ENCODE measurements at regions not wholly inside any gene's neighbourhood (a gene's known extent, or its start where the extent isn't known, plus 50 kb on each side); places are given as distances from the start of the nearest gene placed in this dataset.
"Not testable (repeated sequence)": the region's sequence is repeated elsewhere in the genome, so short reads cannot be mapped to it uniquely, and the experiment has no call there.

- H2BK5ac ChIP-seq (ENCODE audit: low read depth, low read length, poor library complexity, severe bottlenecking); H3K18ac ChIP-seq (ENCODE audit: low read depth, low read length); H2BK120ac ChIP-seq (ENCODE audit: low read depth, low read length); H3K56ac ChIP-seq (ENCODE audit: extremely low read depth, insufficient read depth, low read length); H2AK9ac ChIP-seq (replicated peaks; ENCODE audit: low read depth, low read length, poor library complexity); H3K79me1 ChIP-seq (ENCODE audit: low read depth in 1 of 2, low read length in 2 of 2); DNase-seq; H3K4me1 ChIP-seq (ENCODE audit: control insufficient read depth, insufficient read depth, low read length); H3K4ac ChIP-seq (ENCODE audit: low read depth, low read length); H3K9ac ChIP-seq (ENCODE audit: low read depth, low read length); H2AFZ ChIP-seq (replicated peaks; ENCODE audit: low read length, poor library complexity); H4K5ac ChIP-seq (ENCODE audit: low read depth, low read length); in situ Hi-C loops (cut with MboI; ENCODE audit: low sequenced_read_pairs); H2BK20ac ChIP-seq (ENCODE audit: low read depth, low read length); ATAC-seq (ENCODE audit: low read depth); CTCF ChIA-PET; H3K9me1 ChIP-seq (ENCODE audit: insufficient read depth, low read length); H4K20me1 ChIP-seq (ENCODE audit: insufficient read depth, low read length); H2AK5ac ChIP-seq (ENCODE audit: low read depth, low read length); H2BK15ac ChIP-seq (ENCODE audit: low read depth, low read length); POLR2A ChIA-PET (ENCODE audit: unreplicated experiment); H3K4me2 ChIP-seq (ENCODE audit: low read depth, low read length); H3K27me3 ChIP-seq (ENCODE audit: control insufficient read depth, insufficient read depth, low read length); H3K4me3 ChIP-seq (ENCODE audit: insufficient read depth, low read depth, low read length); H4K91ac ChIP-seq (ENCODE audit: insufficient read depth, low read depth, low read length); H3K9me3 ChIP-seq (ENCODE audit: control insufficient read depth, insufficient read depth, low read length); H3K23ac ChIP-seq (ENCODE audit: low read depth, low read length); BruUV-seq (replicated peaks); intact Hi-C loops (cut with micrococcal nuclease); H4K8ac ChIP-seq (ENCODE audit: low read depth in 2 of 2, low read length in 2 of 2); H3K36me3 ChIP-seq (ENCODE audit: control insufficient read depth, insufficient read depth, low read length); H3K27ac ChIP-seq (ENCODE audit: insufficient read depth, low read length); dilution Hi-C loops (cut with HindIII; ENCODE audit: low sequenced_read_pairs, unreplicated experiment); H3K14ac ChIP-seq (replicated peaks; ENCODE audit: low read depth, low read length): not testable (repeated sequence)
- no CpG with 5 or more reads among the region's 4 CpGs for WGBS, 2 experiments (ENCODE audit: extremely low coverage in 2 of 2, insufficient read length in 1 of 2)
These were observed 296.1 kb downstream of the CNTNAP3B start for GRCh38 chr9:41833108-41833507.

- H3K27me3 ChIP-seq (ENCODE audit: control insufficient read depth, insufficient read depth, low read length); H3K14ac ChIP-seq (replicated peaks; ENCODE audit: low read depth, low read length); H2AK9ac ChIP-seq (replicated peaks; ENCODE audit: low read depth, low read length, poor library complexity); H3K79me1 ChIP-seq (ENCODE audit: low read depth in 1 of 2, low read length in 2 of 2); H3K4me1 ChIP-seq (ENCODE audit: control insufficient read depth, insufficient read depth, low read length); H2BK20ac ChIP-seq (ENCODE audit: low read depth, low read length); H3K4ac ChIP-seq (ENCODE audit: low read depth, low read length); H4K20me1 ChIP-seq (ENCODE audit: insufficient read depth, low read length); H2AK5ac ChIP-seq (ENCODE audit: low read depth, low read length); BruUV-seq (replicated peaks); ATAC-seq (ENCODE audit: low read depth); H3K9me1 ChIP-seq (ENCODE audit: insufficient read depth, low read length); H2AFZ ChIP-seq (replicated peaks; ENCODE audit: low read length, poor library complexity); H3K18ac ChIP-seq (ENCODE audit: low read depth, low read length); DNase-seq; dilution Hi-C loops (cut with HindIII; ENCODE audit: low sequenced_read_pairs, unreplicated experiment); H2BK120ac ChIP-seq (ENCODE audit: low read depth, low read length); POLR2A ChIA-PET (ENCODE audit: unreplicated experiment); H3K4me2 ChIP-seq (ENCODE audit: low read depth, low read length); H3K4me3 ChIP-seq (ENCODE audit: insufficient read depth, low read depth, low read length); CTCF ChIA-PET; H2BK5ac ChIP-seq (ENCODE audit: low read depth, low read length, poor library complexity, severe bottlenecking); H4K5ac ChIP-seq (ENCODE audit: low read depth, low read length); intact Hi-C loops (cut with micrococcal nuclease); H3K36me3 ChIP-seq (ENCODE audit: control insufficient read depth, insufficient read depth, low read length); H3K23ac ChIP-seq (ENCODE audit: low read depth, low read length); H3K56ac ChIP-seq (ENCODE audit: extremely low read depth, insufficient read depth, low read length); H3K27ac ChIP-seq (ENCODE audit: insufficient read depth, low read length); H4K8ac ChIP-seq (ENCODE audit: low read depth in 2 of 2, low read length in 2 of 2); H3K9me3 ChIP-seq (ENCODE audit: control insufficient read depth, insufficient read depth, low read length); H3K9ac ChIP-seq (ENCODE audit: low read depth, low read length); in situ Hi-C loops (cut with MboI; ENCODE audit: low sequenced_read_pairs); H4K91ac ChIP-seq (ENCODE audit: insufficient read depth, low read depth, low read length); H2BK15ac ChIP-seq (ENCODE audit: low read depth, low read length): not testable (repeated sequence)
- WGBS, 2 experiments (ENCODE audit: extremely low coverage in 2 of 2, insufficient read length in 1 of 2), result no CpG with 5 or more reads among the region's 8 CpGs
These were observed 304.5 kb downstream of the CNTNAP3B start for GRCh38 chr9:41824723-41825122.
